NCI-H187 treated with DMSO at 0.1 percent for 48 hours (cell line): ENCODE measurements at regions not wholly inside any gene's neighbourhood (a gene's known extent, or its start where the extent isn't known, plus 50 kb on each side); places are given as distances from the start of the nearest gene placed in this dataset.
A peak's percentile ranks its signal among the peaks of the same experiment; 100 is the strongest.
"Not testable (repeated sequence)": the region's sequence is repeated elsewhere in the genome, so short reads cannot be mapped to it uniquely, and the experiment has no call there.

Experiments used
- DNase-seq: peaks from one replicate; lab custom pipeline; 2025; lab: John Stamatoyannopoulos, UW

- DNase-seq = peak; percentile 76
These were observed 100.0 kb upstream of the EDEM3 start for GRCh38 chr1:184854496-184855140.

- DNase-seq = peak; percentile 89
These were observed 99.4 kb upstream of the EDEM3 start for GRCh38 chr1:184854036-184854435.

- DNase-seq = no peak
These were observed 97.4 kb upstream of the EDEM3 start for GRCh38 chr1:184851822-184852746.

- DNase-seq = no peak
These were observed 89.3 kb upstream of the EDEM3 start for GRCh38 chr1:184843732-184844495.

GRCh38 chr1:184840596-184840995, 85.9 kb upstream of the EDEM3 start:
- DNase-seq = no peak

GRCh38 chr1:184838504-184838951, 83.9 kb upstream of the EDEM3 start:
- no peak for DNase-seq

GRCh38 chr1:184836934-184837895, 82.6 kb upstream of the EDEM3 start:
- no peak for DNase-seq

GRCh38 chr1:184836141-184836540, 81.5 kb upstream of the EDEM3 start:
- no peak for DNase-seq

- not testable (repeated sequence) for DNase-seq
These were observed 79.3 kb upstream of the EDEM3 start for GRCh38 chr1:184833994-184834393.

- DNase-seq = no peak
These were observed 77.9 kb upstream of the EDEM3 start for GRCh38 chr1:184832517-184832916.

GRCh38 chr1:184829496-184829895, 74.8 kb upstream of the EDEM3 start:
- DNase-seq = not testable (repeated sequence)

GRCh38 chr1:184828369-184828717, 73.7 kb upstream of the EDEM3 start:
- no peak for DNase-seq

GRCh38 chr1:184827600-184828368, 73.1 kb upstream of the EDEM3 start:
- DNase-seq = no peak

GRCh38 chr1:184826001-184826400, 71.3 kb upstream of the EDEM3 start:
- DNase-seq = no peak

- no peak for DNase-seq
These were observed 70.9 kb upstream of the EDEM3 start for GRCh38 chr1:184825571-184825970.

GRCh38 chr1:184824691-184825323, 70.1 kb upstream of the EDEM3 start:
- DNase-seq = no peak

- peak; percentile 99 for DNase-seq
These were observed 68.4 kb upstream of the EDEM3 start for GRCh38 chr1:184823080-184823479.

- DNase-seq = no peak
These were observed 67.6 kb upstream of the EDEM3 start for GRCh38 chr1:184822267-184822666.

GRCh38 chr1:184821658-184822057, 67.0 kb upstream of the EDEM3 start:
- DNase-seq = no peak

GRCh38 chr1:184820956-184821355, 66.3 kb upstream of the EDEM3 start:
- no peak for DNase-seq
